GM19397 (cell line): ENCODE measurements at regions not wholly inside any gene's neighbourhood (a gene's known extent, or its start where the extent isn't known, plus 50 kb on each side); places are given as distances from the start of the nearest gene placed in this dataset.

ENCODE experiments used
- ATAC-seq: cut with Tn5 transposase; IDR thresholded peaks from one replicate; pipeline ENCODE4 v1.9.1; 2021; ENCODE audit warnings: mild to moderate bottlenecking, moderate library complexity; ENCODE audit not compliant: unreplicated experiment

- ATAC-seq, result no peak
Measured at GRCh38 chr10:36506261-36506660, 619.1 kb upstream of the ANKRD30A start.

DNA sequence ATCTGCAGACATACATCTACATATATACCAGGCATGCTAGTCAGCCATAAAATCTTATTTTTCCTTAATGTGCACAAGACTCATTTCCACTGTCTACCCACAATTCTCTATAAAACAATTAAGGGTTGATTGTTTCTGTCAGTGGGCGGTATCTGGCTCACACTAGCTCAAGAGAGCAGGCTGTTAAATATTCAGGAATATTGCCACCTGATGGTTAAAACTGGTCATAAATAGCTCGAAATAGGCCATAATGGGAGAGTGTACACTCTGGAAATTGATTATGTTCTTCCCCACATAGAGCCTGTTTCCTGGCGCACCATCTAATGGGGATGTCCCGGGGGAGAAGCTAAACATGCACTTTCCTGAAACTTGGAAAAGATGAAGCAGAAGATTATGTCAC lies 620.6 kb upstream of the ANKRD30A start:
- no peak for ATAC-seq

DNA sequence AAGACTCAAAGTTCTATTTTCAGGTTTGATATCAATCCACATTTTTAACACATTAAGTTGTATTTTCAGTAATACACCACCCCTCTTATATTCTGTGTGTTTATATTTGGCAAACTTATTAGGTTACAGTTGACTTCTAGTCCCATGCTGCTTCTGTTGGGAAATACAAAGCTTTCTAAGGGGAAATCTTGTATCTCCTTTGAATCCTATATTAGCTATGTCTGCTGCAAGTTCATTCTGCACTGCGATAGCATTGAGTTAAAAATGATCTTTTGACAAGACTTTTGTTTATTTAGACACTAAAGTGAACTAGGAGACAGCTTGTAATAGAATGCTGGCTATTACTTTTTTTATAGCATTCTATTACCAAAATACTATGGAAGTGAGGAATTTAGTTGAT lies 625.1 kb upstream of the ANKRD30A start:
- no peak for ATAC-seq

DNA sequence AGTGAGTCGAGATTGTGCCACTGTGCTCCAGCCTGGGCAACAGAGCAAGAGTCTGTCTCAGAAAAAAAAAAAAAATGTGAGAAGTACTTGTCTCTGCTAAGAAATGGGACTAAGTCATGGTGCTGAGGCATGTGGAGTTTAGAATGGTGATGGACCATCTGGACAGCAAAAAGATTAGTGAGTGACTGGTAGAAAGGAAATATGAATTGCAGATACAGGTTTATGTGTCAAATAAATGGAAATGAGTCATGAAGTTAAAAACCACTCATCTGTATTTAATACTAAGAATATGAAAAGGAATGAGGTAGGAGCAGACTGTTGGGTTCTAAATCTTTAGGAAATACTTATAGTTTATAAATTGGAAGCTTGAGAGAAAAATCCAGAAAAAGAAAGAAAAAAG lies 625.7 kb upstream of the ANKRD30A start:
- no peak for ATAC-seq

DNA sequence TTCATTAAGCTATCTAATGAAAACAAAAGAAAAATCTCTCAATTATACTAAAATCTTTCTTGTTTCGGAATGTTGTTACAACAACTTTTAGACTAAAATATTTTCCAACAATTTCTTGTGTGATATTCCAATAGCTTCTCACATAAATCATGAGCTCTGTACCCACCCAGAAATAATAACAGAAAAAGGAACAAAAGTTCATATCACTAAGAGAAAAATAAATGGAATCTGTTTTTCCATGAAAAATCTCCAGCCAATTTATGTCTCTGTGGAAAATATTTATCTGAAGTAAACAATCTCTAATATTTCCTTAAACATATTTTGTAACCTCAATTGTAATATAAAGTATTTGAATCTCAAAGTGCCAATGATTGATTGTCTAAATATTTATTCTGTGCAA lies 628.6 kb upstream of the ANKRD30A start:
- ATAC-seq, result no peak

- no peak for ATAC-seq
Measured at GRCh38 chr10:36494371-36494770, 631.0 kb upstream of the ANKRD30A start.

- no peak for ATAC-seq
Measured at GRCh38 chr10:36493516-36493880, 631.9 kb upstream of the ANKRD30A start.

DNA sequence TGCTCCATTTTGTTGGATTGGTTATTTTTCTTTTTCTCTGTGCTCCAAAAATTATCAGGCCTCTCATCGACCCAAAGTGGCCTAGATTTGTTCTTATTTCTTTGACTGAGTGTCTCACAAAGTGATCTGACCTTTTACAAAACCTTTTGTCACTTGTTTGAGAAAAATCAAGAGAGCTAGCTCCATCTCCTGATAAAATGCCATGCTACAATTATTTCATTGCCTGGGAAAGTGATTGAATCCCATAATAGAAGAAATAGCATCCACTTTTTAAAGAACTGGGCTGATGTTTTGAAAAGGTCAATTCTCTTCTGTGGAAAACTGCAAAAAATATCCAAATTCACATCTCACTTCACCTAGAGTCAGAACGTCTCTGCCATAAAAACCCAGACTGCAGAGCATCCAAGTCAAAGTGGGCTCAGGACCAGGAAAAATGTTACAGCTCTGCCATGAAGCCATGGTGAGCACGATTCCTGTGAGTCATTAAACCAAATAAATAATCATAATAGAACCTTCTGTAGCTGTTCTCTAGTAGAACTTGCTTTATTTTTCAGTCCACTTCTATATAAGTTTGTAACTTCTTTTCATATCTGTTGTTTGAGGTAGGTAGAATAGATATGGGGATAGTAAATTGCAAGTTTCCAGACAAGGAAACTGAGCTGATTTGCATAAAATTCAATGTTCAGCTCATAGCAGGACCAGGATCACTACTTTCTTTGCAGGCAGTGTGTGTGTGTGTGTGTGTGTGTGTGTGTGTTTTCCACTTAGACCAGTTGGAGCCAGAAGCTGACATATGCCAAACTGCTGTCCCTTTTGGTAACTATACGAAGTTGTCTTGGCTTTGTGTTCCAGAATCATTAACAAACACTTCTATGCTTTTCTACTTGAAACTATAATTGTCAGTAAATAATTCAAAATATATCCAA lies 632.5 kb upstream of the ANKRD30A start:
- ATAC-seq, result no peak

- no peak for ATAC-seq
Measured at GRCh38 chr10:36491926-36492325, 633.5 kb upstream of the ANKRD30A start.

GRCh38 chr10:36489611-36490228 lies 635.7 kb upstream of the ANKRD30A start:
- ATAC-seq, result no peak

GRCh38 chr10:36489181-36489580 lies 636.2 kb upstream of the ANKRD30A start:
- no peak for ATAC-seq

GRCh38 chr10:36488579-36488978 lies 636.8 kb upstream of the ANKRD30A start:
- no peak for ATAC-seq

GRCh38 chr10:36479073-36479472 lies 646.3 kb upstream of the ANKRD30A start:
- no peak for ATAC-seq

GRCh38 chr10:36476399-36476798 lies 649.0 kb upstream of the ANKRD30A start:
- no peak for ATAC-seq

GRCh38 chr10:36475746-36476145 lies 649.7 kb upstream of the ANKRD30A start:
- ATAC-seq, result no peak

- no peak for ATAC-seq
Measured at GRCh38 chr10:36474456-36474855, 650.9 kb upstream of the ANKRD30A start.

GRCh38 chr10:36473122-36473521 lies 652.3 kb upstream of the ANKRD30A start:
- ATAC-seq, result no peak

DNA sequence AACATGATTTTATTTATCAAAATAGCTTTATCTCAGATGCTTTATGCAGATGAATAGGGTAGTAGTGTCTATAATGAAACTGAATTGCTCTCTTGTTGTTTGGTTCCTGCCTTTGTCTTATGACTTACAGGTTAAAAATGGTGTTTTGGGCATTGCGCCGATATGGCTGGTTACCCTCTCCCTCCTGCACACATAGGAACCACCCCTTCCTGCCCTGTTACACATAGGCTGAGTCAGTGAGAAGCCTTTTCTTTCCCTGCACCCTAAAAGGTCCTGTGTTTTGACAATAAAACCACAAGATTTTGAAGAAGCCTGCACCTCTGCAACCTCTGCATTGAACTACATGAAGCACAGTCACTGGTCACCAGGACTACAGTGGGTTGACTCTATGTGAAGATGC lies 655.8 kb upstream of the ANKRD30A start:
- ATAC-seq, result no peak

GRCh38 chr10:36468620-36469019 lies 656.8 kb upstream of the ANKRD30A start:
- ATAC-seq, result no peak

GRCh38 chr10:36465604-36466379 lies 659.6 kb upstream of the ANKRD30A start:
- no peak for ATAC-seq

DNA sequence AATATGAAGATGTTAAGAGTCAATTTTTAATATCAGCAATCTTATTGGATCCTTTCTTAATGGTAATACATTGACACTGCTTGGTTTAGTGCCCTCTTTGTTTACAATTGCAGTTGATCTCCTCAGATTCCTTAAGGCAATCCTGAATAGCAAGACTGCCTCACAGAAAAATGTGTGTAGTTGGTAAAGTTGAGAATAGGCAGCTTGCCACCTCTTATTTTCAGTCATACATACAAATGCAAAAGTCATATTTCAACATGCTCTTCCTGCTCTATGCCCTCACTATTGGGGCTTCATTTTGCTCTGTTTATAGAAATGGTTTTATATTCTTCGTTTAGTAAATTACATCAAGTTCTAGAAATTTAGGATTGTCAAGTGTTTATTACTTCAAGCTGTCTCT lies 661.1 kb upstream of the ANKRD30A start:
- no peak for ATAC-seq

DNA sequence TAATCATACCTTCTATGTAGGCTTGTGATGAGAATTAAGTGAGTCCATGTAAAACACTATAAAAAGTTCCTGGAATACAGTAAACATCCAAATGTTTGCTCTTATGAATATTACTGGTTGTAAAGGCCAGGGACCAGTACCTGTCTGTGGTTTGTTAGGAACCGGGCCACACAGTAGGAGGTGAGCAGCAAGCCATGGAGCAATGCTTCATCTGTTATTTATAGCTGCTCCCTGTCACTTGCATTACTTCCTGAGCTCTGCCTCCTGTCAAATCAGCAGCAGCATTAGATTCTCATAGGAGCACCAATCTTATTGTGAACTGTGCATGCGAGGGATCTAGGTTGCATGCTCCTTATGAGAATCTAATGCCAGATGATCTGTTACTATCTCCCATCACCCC lies 662.0 kb upstream of the ANKRD30A start:
- no peak for ATAC-seq
